Panc1 (cell line): ENCODE measurements at regions not wholly inside any gene's neighbourhood (a gene's known extent, or its start where the extent isn't known, plus 50 kb on each side); places are given as distances from the start of the nearest gene placed in this dataset.

Source experiments
- ATAC-seq: fragments of 200-7000 bp; cut with Tn5 transposase; 2 replicates; pipeline ENCODE4 v1.9.1; 2020; ENCODE audit warnings: mild to moderate bottlenecking, moderate library complexity
- BruUV-seq: library from RNA; stranded (reverse); fragments of 400-500 nt; replicated peaks from 2 replicates; lab custom pipeline; 2021; lab: Mats Ljungman, UMichigan
- CTCF ChIA-PET: fragments of 300-600 bp; sonication (Branson Sonifier 250); formaldehyde crosslinking; loops from one replicate; lab custom pipeline; 2022; ENCODE audit warnings: antibody characterized with exemption; lab: Charles Lee
- POLR2A ChIA-PET: fragments of 300-600 bp; sonication (Branson Sonifier 250); formaldehyde crosslinking; loops from one replicate; lab custom pipeline; 2022; ENCODE audit warnings: antibody characterized with exemption; lab: Charles Lee
- DNase-seq: peaks from one replicate; pipeline ENCODE4 v3.0.0-alpha.2; 2010; ENCODE audit warnings: low read depth, low spot score
- H3K27ac ChIP-seq: 2 replicates; pipeline ENCODE4 v1.5.1; 2011; ENCODE audit warnings: mild to moderate bottlenecking, low read length, inconsistent platforms
- H3K27me3 ChIP-seq: fragments of 200-500 bp; sonication (Bioruptor generic); 2 replicates; pipeline ENCODE4 v1.6.0; 2014; ENCODE audit warnings: low read length, inconsistent platforms; ENCODE audit not compliant: control insufficient read depth, insufficient read depth
- H3K36me3 ChIP-seq: fragments of 200-500 bp; sonication (Bioruptor generic); 2 replicates; pipeline ENCODE4 v1.5.1; 2014; ENCODE audit warnings: inconsistent platforms, mild to moderate bottlenecking, low read length, moderate library complexity; ENCODE audit not compliant: control insufficient read depth, insufficient read depth
- H3K4me1 ChIP-seq: 2 replicates; pipeline ENCODE4 v1.5.1; 2011; ENCODE audit warnings: inconsistent platforms, mild to moderate bottlenecking, low read length, moderate library complexity; ENCODE audit not compliant: control insufficient read depth, insufficient read depth
- H3K4me3 ChIP-seq, 2 experiments: 2 replicates each; pipeline ENCODE4 v1.5.1; 2011 to 2012; ENCODE audit warnings: low read depth in 2 of 2, low read length in 2 of 2, mild to moderate bottlenecking in 2 of 2, inconsistent platforms in 1 of 2, moderate library complexity in 1 of 2
- H3K9me3 ChIP-seq: fragments of 200-500 bp; sonication (Bioruptor generic); 2 replicates; pipeline ENCODE4 v1.5.1; 2014; ENCODE audit warnings: low read depth, mild to moderate bottlenecking, inconsistent platforms, low read length, moderate library complexity; ENCODE audit not compliant: control insufficient read depth, insufficient read depth
- CTCF ChIP-seq: fragments of 450-650 bp; IDR thresholded peaks from 2 replicates; pipeline ENCODE4 v1.5.1; 2017; ENCODE audit warnings: mild to moderate bottlenecking
- POLR2AphosphoS5 ChIP-seq: IDR thresholded peaks from 2 replicates; pipeline ENCODE4 v1.6.1; 2012; ENCODE audit warnings: mild to moderate bottlenecking, low read depth, low read length, moderate library complexity
- REST ChIP-seq, 2 experiments: IDR thresholded peaks; 2 replicates each; pipeline ENCODE4 v1.6.1; 2011 to 2012; ENCODE audit warnings: low read depth in 2 of 2, control low read depth in 1 of 2, low read length in 1 of 2, mild to moderate bottlenecking in 1 of 2, moderate library complexity in 1 of 2; ENCODE audit not compliant: insufficient read depth in 1 of 2
- SIN3A ChIP-seq: IDR thresholded peaks from 2 replicates; pipeline ENCODE4 v1.6.1; 2012; ENCODE audit warnings: low read depth, mild to moderate bottlenecking, low read length, moderate library complexity, borderline replicate concordance; ENCODE audit not compliant: insufficient read depth
- TCF7L2 ChIP-seq: IDR thresholded peaks from 2 replicates; pipeline ENCODE4 v1.6.1; 2011; ENCODE audit warnings: mild to moderate bottlenecking, low read depth, low read length, inconsistent platforms
- in situ Hi-C: cut with HindIII; loops from 2 replicates; pipeline ENCODE4 v1.10.0; 2016; ENCODE audit warnings: low sequenced_read_pairs, low pct_unique_long_range_greater_than_20kb
- intact Hi-C: fragments of 100-400 bp; cut with micrococcal nuclease; formaldehyde crosslinking; loops from one replicate; pipeline ENCODE4 v1.10.0; 2022; ENCODE audit not compliant: unreplicated experiment

GRCh38 chr10:125555267-125555666, 127.7 kb downstream of the TEX36 start:
- no peaks in the 10 kb centered on the region for H3K36me3 ChIP-seq
- CTCF ChIA-PET, result no interaction called here
- ATAC-seq (no peak), DNase-seq (no peak)
- POLR2A ChIA-PET, result no interaction called here
- in situ Hi-C loops (no loop called here), intact Hi-C loops (no loop called here)
- TF ChIP-seq TCF7L2 (no peak), REST (IDR thresholded peaks at IDR 0.05; ENCODE audit: insufficient read depth in 1 of 2, low read depth in 2 of 2, low read length in 1 of 2) (no peak), SIN3A (no peak), CTCF (no peak), POLR2AphosphoS5 (no peak)
- no TSS peak for BruUV-seq
- H3K27me3 ChIP-seq, result peaks cover 34% of the 10 kb centered on the region
- no peaks in the 10 kb centered on the region for H3K4me1 ChIP-seq
- H3K9me3 ChIP-seq, result no peaks in the 10 kb centered on the region
- H3K4me3 ChIP-seq, result no peak overlapping the region
- H3K27ac ChIP-seq, result no peak overlapping the region

- in situ Hi-C loops, result no loop called here
- H3K4me1 ChIP-seq, result no peaks in the 10 kb centered on the region
- H3K4me3 ChIP-seq, result no peak overlapping the region
- no peaks in the 10 kb centered on the region for H3K9me3 ChIP-seq
- intact Hi-C loops, result no loop called here
- POLR2A ChIA-PET, result no interaction called here
- no peak for TF ChIP-seq REST (IDR thresholded peaks at IDR 0.05; ENCODE audit: insufficient read depth in 1 of 2, low read depth in 2 of 2, low read length in 1 of 2)
- no peak for TF ChIP-seq CTCF
- no peak for TF ChIP-seq POLR2AphosphoS5
- TF ChIP-seq TCF7L2, result no peak
- no peak for TF ChIP-seq SIN3A
- no TSS peak for BruUV-seq
- CTCF ChIA-PET, result no interaction called here
- ATAC-seq (no peak), DNase-seq (no peak)
- no peaks in the 10 kb centered on the region for H3K36me3 ChIP-seq
- no peak overlapping the region for H3K27ac ChIP-seq
- H3K27me3 ChIP-seq, result peaks cover 34% of the 10 kb centered on the region
Measured at GRCh38 chr10:125554753-125555152, 128.2 kb downstream of the TEX36 start.
